ENCODE measurements at regions not wholly inside any gene's neighbourhood (a gene's known extent, or its start where the extent isn't known, plus 50 kb on each side); places are given as distances from the start of the nearest gene placed in this dataset.

- no peaks in the 10 kb centered on the region for H3K9me3 ChIP-seq (ENCODE audit: low read depth, low read length)
- no peak overlapping the region for H3K27ac ChIP-seq (ENCODE audit: low read depth, low read length)
- no peak overlapping the region for H2AFZ ChIP-seq (ENCODE audit: low read length)
These were observed 86.8 kb downstream of the CCT6B start for GRCh38 chr17:34874478-34874877.

GRCh38 chr17:34872640-34873039, 88.6 kb downstream of the CCT6B start:
- TF ChIP-seq, protein P1, sequence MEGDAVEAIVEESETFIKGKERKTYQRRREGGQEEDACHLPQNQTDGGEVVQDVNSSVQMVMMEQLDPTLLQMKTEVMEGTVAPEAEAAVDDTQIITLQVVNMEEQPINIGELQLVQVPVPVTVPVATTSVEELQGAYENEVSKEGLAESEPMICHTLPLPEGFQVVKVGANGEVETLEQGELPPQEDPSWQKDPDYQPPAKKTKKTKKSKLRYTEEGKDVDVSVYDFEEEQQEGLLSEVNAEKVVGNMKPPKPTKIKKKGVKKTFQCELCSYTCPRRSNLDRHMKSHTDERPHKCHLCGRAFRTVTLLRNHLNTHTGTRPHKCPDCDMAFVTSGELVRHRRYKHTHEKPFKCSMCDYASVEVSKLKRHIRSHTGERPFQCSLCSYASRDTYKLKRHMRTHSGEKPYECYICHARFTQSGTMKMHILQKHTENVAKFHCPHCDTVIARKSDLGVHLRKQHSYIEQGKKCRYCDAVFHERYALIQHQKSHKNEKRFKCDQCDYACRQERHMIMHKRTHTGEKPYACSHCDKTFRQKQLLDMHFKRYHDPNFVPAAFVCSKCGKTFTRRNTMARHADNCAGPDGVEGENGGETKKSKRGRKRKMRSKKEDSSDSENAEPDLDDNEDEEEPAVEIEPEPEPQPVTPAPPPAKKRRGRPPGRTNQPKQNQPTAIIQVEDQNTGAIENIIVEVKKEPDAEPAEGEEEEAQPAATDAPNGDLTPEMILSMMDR (IDR thresholded peaks at IDR 0.05; ENCODE audit: extremely low read depth, low read depth, low read length) = no peak
- no peaks in the 10 kb centered on the region for H3K9me3 ChIP-seq (ENCODE audit: low read depth, low read length)
- no peak for DNase-seq (ENCODE audit: insufficient read length, low spot score, missing footprints)
- H3K36me3 ChIP-seq (ENCODE audit: insufficient read depth, low read length) = no peaks in the 10 kb centered on the region
- no peak overlapping the region for H3K4me3 ChIP-seq (ENCODE audit: insufficient read depth, low read length)
- peaks cover 4% of the 10 kb centered on the region for H3K27me3 ChIP-seq (ENCODE audit: insufficient read depth, low read length)
- no peak overlapping the region for H3K27ac ChIP-seq (ENCODE audit: low read depth, low read length)
- H2AFZ ChIP-seq (ENCODE audit: low read length) = no peak overlapping the region
- no peaks in the 10 kb centered on the region for H4K20me1 ChIP-seq (ENCODE audit: insufficient read depth, low read length)
- no peaks in the 10 kb centered on the region for H3K4me1 ChIP-seq (ENCODE audit: insufficient read depth, low read length)
- H3K79me2 ChIP-seq (ENCODE audit: insufficient read depth, low read length) = no peaks in the 10 kb centered on the region
- no peak overlapping the region for H3K4me2 ChIP-seq (ENCODE audit: insufficient read depth, low read length)

More at GRCh38 chr17:34874478-34874877, 86.8 kb downstream of the CCT6B start:
- no peaks in the 10 kb centered on the region for H3K4me1 ChIP-seq (ENCODE audit: insufficient read depth, low read length)
- H3K4me3 ChIP-seq (ENCODE audit: insufficient read depth, low read length) = no peak overlapping the region
- no peak overlapping the region for H3K4me2 ChIP-seq (ENCODE audit: insufficient read depth, low read length)
- H3K27me3 ChIP-seq (ENCODE audit: insufficient read depth, low read length) = no peaks in the 10 kb centered on the region
- H3K79me2 ChIP-seq (ENCODE audit: insufficient read depth, low read length) = no peaks in the 10 kb centered on the region
- H3K36me3 ChIP-seq (ENCODE audit: insufficient read depth, low read length) = no peaks in the 10 kb centered on the region
- TF ChIP-seq, protein P1 (IDR thresholded peaks at IDR 0.05; ENCODE audit: extremely low read depth, low read depth, low read length) = no peak
- no peaks in the 10 kb centered on the region for H4K20me1 ChIP-seq (ENCODE audit: insufficient read depth, low read length)
- DNase-seq (ENCODE audit: insufficient read length, low spot score, missing footprints) = no peak

DNA sequence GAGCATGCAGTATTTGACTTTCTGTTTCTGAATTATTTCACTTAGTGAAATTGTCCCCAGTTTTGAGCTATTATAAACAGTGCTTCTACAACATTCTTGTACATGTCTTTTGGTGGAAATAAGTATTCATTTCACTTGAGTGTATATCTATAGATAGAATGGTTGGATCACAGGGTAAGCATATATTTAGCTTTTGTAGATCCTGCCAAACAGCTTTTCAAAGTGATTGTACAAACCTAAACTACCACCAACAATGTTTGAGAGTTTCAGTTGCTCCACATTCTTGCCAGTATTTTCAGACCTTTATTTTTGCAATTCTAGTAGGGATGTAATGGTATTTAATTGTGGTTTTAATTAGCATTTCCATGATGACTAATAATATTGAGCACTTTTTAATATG, 91.6 kb downstream of the CCT6B start:
- TF ChIP-seq, protein P1 (IDR thresholded peaks at IDR 0.05; ENCODE audit: extremely low read depth, low read depth, low read length) = no peak

DNA sequence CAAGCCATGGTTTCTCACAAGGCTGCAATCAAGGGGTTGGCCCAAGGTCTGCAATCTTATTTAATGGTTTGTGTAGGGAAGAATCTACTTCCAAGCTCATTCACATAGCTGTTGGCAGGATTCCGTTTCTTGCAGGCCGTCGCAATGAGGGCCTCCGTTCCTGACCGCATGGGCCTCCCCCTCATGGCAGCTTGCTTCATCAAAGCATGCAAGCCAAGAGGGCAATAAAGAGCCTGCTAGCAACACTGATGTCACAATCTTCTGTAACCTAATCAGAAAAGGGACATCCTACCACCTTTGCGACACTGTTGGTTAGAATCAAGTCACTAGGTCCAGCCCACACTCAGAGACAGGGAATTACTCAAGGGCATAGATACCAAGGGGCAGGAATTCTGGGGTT, 95.5 kb downstream of the CCT6B start:
- no peak overlapping the region for H3K4me3 ChIP-seq (ENCODE audit: insufficient read depth, low read length)
- H3K36me3 ChIP-seq (ENCODE audit: insufficient read depth, low read length) = no peaks in the 10 kb centered on the region
- H3K9me3 ChIP-seq (ENCODE audit: low read depth, low read length) = no peaks in the 10 kb centered on the region
- no peak overlapping the region for H3K27ac ChIP-seq (ENCODE audit: low read depth, low read length)
- DNase-seq (ENCODE audit: insufficient read length, low spot score, missing footprints) = no peak
- H2AFZ ChIP-seq (ENCODE audit: low read length) = no peak overlapping the region
- no peaks in the 10 kb centered on the region for H4K20me1 ChIP-seq (ENCODE audit: insufficient read depth, low read length)
- peaks cover 4% of the 10 kb centered on the region for H3K27me3 ChIP-seq (ENCODE audit: insufficient read depth, low read length)
- TF ChIP-seq, protein P1 (IDR thresholded peaks at IDR 0.05; ENCODE audit: extremely low read depth, low read depth, low read length) = no peak
- H3K79me2 ChIP-seq (ENCODE audit: insufficient read depth, low read length) = no peaks in the 10 kb centered on the region
- no peak overlapping the region for H3K4me2 ChIP-seq (ENCODE audit: insufficient read depth, low read length)
- H3K4me1 ChIP-seq (ENCODE audit: insufficient read depth, low read length) = no peaks in the 10 kb centered on the region

More for the DNA sequence above, 91.6 kb downstream of the CCT6B start:
- Histone ChIP-seq H3K9me3 (ENCODE audit: low read depth, low read length) (no peaks in the 10 kb centered on the region), H2AFZ (ENCODE audit: low read length) (no peak overlapping the region), H3K36me3 (ENCODE audit: insufficient read depth, low read length) (no peaks in the 10 kb centered on the region), H3K4me1 (ENCODE audit: insufficient read depth, low read length) (no peaks in the 10 kb centered on the region), H4K20me1 (ENCODE audit: insufficient read depth, low read length) (no peaks in the 10 kb centered on the region), H3K4me3 (ENCODE audit: insufficient read depth, low read length) (no peak overlapping the region), H3K79me2 (ENCODE audit: insufficient read depth, low read length) (no peaks in the 10 kb centered on the region), H3K27me3 (ENCODE audit: insufficient read depth, low read length) (peaks cover 4% of the 10 kb centered on the region), H3K4me2 (ENCODE audit: insufficient read depth, low read length) (no peak overlapping the region), H3K27ac (ENCODE audit: low read depth, low read length) (no peak overlapping the region)
- DNase-seq (ENCODE audit: insufficient read length, low spot score, missing footprints) = no peak

Data from osteoblast (primary cell).